ENCODE measurements at regions not wholly inside any gene's neighbourhood (a gene's known extent, or its start where the extent isn't known, plus 50 kb on each side); places are given as distances from the start of the nearest gene placed in this dataset.

- DNase-seq (ENCODE audit: low read depth in 1 of 2, low spot score in 1 of 2): no peak
- TF ChIP-seq GABPA (IDR thresholded peaks at IDR 0.05; ENCODE audit: low read depth): no peak
- TF ChIP-seq POLR2AphosphoS5 (IDR thresholded peaks at IDR 0.05; ENCODE audit: low read depth): no peak
- TF ChIP-seq REST (IDR thresholded peaks at IDR 0.05; ENCODE audit: insufficient replicate concordance, low read depth): no peak
- TF ChIP-seq, protein P1, sequence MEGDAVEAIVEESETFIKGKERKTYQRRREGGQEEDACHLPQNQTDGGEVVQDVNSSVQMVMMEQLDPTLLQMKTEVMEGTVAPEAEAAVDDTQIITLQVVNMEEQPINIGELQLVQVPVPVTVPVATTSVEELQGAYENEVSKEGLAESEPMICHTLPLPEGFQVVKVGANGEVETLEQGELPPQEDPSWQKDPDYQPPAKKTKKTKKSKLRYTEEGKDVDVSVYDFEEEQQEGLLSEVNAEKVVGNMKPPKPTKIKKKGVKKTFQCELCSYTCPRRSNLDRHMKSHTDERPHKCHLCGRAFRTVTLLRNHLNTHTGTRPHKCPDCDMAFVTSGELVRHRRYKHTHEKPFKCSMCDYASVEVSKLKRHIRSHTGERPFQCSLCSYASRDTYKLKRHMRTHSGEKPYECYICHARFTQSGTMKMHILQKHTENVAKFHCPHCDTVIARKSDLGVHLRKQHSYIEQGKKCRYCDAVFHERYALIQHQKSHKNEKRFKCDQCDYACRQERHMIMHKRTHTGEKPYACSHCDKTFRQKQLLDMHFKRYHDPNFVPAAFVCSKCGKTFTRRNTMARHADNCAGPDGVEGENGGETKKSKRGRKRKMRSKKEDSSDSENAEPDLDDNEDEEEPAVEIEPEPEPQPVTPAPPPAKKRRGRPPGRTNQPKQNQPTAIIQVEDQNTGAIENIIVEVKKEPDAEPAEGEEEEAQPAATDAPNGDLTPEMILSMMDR (IDR thresholded peaks at IDR 0.05; ENCODE audit: insufficient read depth, low read length): no peak
- no peak for TF ChIP-seq SPI1 (IDR thresholded peaks at IDR 0.05; ENCODE audit: borderline replicate concordance, low read depth)
These were observed 156.4 kb downstream of the KATNIP start for GRCh38 chr16:27706156-27706865.

DNA sequence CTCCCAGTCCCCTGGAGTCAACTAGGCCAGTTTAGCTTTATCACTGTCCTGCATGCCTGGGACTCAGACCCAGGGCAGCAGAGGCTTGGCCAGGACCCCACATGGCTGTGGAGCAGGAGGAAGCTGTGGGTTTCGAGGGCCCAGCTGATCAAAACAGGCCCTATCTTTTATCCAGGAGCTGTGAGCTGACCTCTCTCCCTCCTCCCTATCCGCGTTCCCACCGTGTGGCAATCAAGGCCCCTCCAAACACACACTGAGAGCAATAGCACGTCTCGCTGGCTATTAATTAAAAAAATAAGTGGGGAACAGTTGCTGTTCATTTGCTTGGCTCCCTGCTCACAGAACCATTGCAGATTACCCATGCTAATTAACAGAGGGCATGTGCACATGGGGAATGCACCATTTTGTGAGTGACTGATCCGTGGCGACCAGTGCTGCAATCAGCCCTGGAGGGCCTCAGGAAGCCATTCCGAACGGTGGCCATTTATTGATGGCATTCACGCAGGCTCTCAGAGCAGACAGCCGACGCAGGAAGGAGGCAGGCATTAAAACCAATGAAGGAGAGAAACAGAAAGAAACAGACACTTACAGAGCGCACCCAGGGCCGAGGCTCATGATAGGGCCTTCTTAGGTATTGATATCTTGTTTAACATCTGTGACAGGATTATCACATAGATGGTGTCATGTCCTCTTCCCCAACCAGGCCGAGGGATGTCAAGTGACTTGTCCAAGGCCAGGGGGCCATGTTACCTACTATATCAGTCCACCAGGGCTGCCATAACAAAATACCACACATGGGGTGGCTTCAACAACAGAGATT, 157.1 kb downstream of the KATNIP start:
- Histone ChIP-seq H3K4me3 (replicated peaks; ENCODE audit: insufficient read depth, low read length) (no peak overlapping the region), H3K27me3 (ENCODE audit: insufficient read depth, poor library complexity, severe bottlenecking) (no peaks in the 10 kb centered on the region), H3K27ac (replicated peaks) (no peak overlapping the region)
- DNase-seq (ENCODE audit: low read depth in 1 of 2, low spot score in 1 of 2): no peak
- TF ChIP-seq GABPA (IDR thresholded peaks at IDR 0.05; ENCODE audit: low read depth) (no peak), REST (IDR thresholded peaks at IDR 0.05; ENCODE audit: insufficient replicate concordance, low read depth) (no peak), SPI1 (IDR thresholded peaks at IDR 0.05; ENCODE audit: borderline replicate concordance, low read depth) (no peak), POLR2AphosphoS5 (IDR thresholded peaks at IDR 0.05; ENCODE audit: low read depth) (no peak)
- TF ChIP-seq, protein P1 (IDR thresholded peaks at IDR 0.05; ENCODE audit: insufficient read depth, low read length): no peak

More at GRCh38 chr16:27706156-27706865, 156.4 kb downstream of the KATNIP start:
- Histone ChIP-seq H3K27ac (replicated peaks) (no peak overlapping the region), H3K27me3 (ENCODE audit: insufficient read depth, poor library complexity, severe bottlenecking) (no peaks in the 10 kb centered on the region), H3K4me3 (replicated peaks; ENCODE audit: insufficient read depth, low read length) (no peak overlapping the region)

GRCh38 chr16:27708651-27709050, 158.7 kb downstream of the KATNIP start:
- Histone ChIP-seq H3K27me3 (ENCODE audit: insufficient read depth, poor library complexity, severe bottlenecking) (no peaks in the 10 kb centered on the region), H3K27ac (replicated peaks) (no peak overlapping the region), H3K4me3 (replicated peaks; ENCODE audit: insufficient read depth, low read length) (no peak overlapping the region)
- TF ChIP-seq REST (IDR thresholded peaks at IDR 0.05; ENCODE audit: insufficient replicate concordance, low read depth) (no peak), POLR2AphosphoS5 (IDR thresholded peaks at IDR 0.05; ENCODE audit: low read depth) (no peak), GABPA (IDR thresholded peaks at IDR 0.05; ENCODE audit: low read depth) (no peak), SPI1 (IDR thresholded peaks at IDR 0.05; ENCODE audit: borderline replicate concordance, low read depth) (no peak)
- TF ChIP-seq, protein P1 (IDR thresholded peaks at IDR 0.05; ENCODE audit: insufficient read depth, low read length): no peak
- no peak for DNase-seq (ENCODE audit: low read depth in 1 of 2, low spot score in 1 of 2)

Data from HL-60 (cell line).